ENCODE measurements at regions not wholly inside any gene's neighbourhood (a gene's known extent, or its start where the extent isn't known, plus 50 kb on each side); places are given as distances from the start of the nearest gene placed in this dataset.

DNA sequence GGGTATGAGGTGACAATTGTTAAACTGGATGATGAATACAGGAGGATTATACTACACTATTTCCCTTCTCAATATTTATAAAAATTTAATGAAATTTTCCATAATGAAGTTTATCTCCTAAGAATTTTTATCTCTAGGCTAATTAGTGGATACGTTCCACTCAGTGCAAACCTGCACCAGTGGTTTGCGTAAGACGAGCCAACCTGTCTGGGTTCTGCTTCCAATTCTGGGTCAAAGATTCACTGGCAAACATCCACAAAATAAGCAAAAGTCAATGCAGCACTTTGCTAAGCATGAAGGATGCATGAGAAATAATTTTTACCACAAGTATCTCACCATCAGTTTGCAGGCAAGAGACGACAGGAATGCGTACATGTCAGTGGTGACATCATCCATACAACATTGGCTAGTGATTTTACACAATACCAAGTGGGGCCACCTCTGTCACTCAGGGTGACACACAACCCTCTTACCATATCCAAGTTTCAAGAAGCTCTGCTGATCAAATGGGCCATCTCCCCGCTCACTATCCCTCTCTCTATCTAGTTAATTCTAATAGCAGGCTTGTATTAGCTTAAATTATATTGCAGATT, 51.7 kb downstream of the FAM50B start:
- H3K4me2 ChIP-seq (ENCODE audit: insufficient read depth, low read length): no peak overlapping the region
- no peak overlapping the region for H3K4me3 ChIP-seq
- H3K27me3 ChIP-seq (ENCODE audit: control insufficient read depth in 2 of 2, insufficient read depth in 2 of 2, low read length in 2 of 2): peaks cover 25 to 42% of the 10 kb centered on the region in 2 experiments
- H3K4me1 ChIP-seq (replicated peaks in 1 of 2; ENCODE audit: control insufficient read depth in 2 of 2, insufficient read depth in 2 of 2, low read length in 2 of 2): no peaks in the 10 kb centered on the region; a peak in 2 of 5 replicates
- no peaks in the 10 kb centered on the region for H3K9me1 ChIP-seq (ENCODE audit: control insufficient read depth, insufficient read depth, low read length)
- H3K9me3 ChIP-seq (replicated peaks; ENCODE audit: control insufficient read depth, insufficient read depth, low read depth, low read length): no peaks in the 10 kb centered on the region
- in situ Hi-C loops (cut with MboI): no loop called here
- ATAC-seq: no peak
- H4K20me1 ChIP-seq (replicated peaks; ENCODE audit: control insufficient read depth, insufficient read depth, low read length): no peaks in the 10 kb centered on the region
- H3K27ac ChIP-seq (ENCODE audit: extremely low read depth, low read depth, low read length): no peak overlapping the region
- intact Hi-C loops (cut with micrococcal nuclease): no loop called here
- TF ChIP-seq FOXK2 (conservative IDR thresholded peaks at IDR 0.05 in 1 of 2, IDR thresholded peaks at IDR 0.05 in 1 of 2; ENCODE audit: low read depth in 2 of 2): no peak
- TF ChIP-seq, protein P1, sequence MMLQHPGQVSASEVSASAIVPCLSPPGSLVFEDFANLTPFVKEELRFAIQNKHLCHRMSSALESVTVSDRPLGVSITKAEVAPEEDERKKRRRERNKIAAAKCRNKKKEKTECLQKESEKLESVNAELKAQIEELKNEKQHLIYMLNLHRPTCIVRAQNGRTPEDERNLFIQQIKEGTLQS (IDR thresholded peaks at IDR 0.05): peak; percentile 59
- TF ChIP-seq, protein P1 (CRISPR knock-in tag; conservative IDR thresholded peaks at IDR 0.05): no peak
- H3K36me3 ChIP-seq (ENCODE audit: control insufficient read depth, insufficient read depth, low read length): no peaks in the 10 kb centered on the region
- no peak overlapping the region for H3K9ac ChIP-seq (ENCODE audit: insufficient read depth in 1 of 2, low read depth in 2 of 2, low read length in 2 of 2)
- 22% methylated on average over 6 of the region's 6 CpGs for WGBS (ENCODE audit: insufficient coverage, low coverage, missing lambda C conversion rate)
- BruUV-seq (replicated peaks): no TSS peak
- H2AFZ ChIP-seq (ENCODE audit: low read depth, low read length): no peak overlapping the region
- no peaks in the 10 kb centered on the region for H3K79me2 ChIP-seq (ENCODE audit: control insufficient read depth, insufficient read depth, low read length)
- POLR2A ChIA-PET: no interaction called here
- CTCF ChIA-PET (ENCODE audit: low intra/inter-chr PET ratio): no interaction called here
- DNase-seq (ENCODE audit: extremely low read depth in 1 of 4, low spot score in 3 of 4): no peak
- FAIRE-seq: no peak
